ENCODE measurements at regions not wholly inside any gene's neighbourhood (a gene's known extent, or its start where the extent isn't known, plus 50 kb on each side); places are given as distances from the start of the nearest gene placed in this dataset.

GRCh38 chr6:166877349-166877748, 79.0 kb downstream of the RNASET2 start:
- TF ChIP-seq CTCF (optimal IDR thresholded peaks at IDR 0.05 in 1 of 3, IDR thresholded peaks at IDR 0.05 in 1 of 3, conservative IDR thresholded peaks at IDR 0.05 in 1 of 3; ENCODE audit: extremely low read depth in 1 of 3, insufficient read depth in 2 of 3, low read length in 3 of 3) (no peak), EZH2 (IDR thresholded peaks at IDR 0.05; ENCODE audit: low read length) (no peak)

Measured in keratinocyte (primary cell).